ENCODE measurements at regions not wholly inside any gene's neighbourhood (a gene's known extent, or its start where the extent isn't known, plus 50 kb on each side); places are given as distances from the start of the nearest gene placed in this dataset.

DNA sequence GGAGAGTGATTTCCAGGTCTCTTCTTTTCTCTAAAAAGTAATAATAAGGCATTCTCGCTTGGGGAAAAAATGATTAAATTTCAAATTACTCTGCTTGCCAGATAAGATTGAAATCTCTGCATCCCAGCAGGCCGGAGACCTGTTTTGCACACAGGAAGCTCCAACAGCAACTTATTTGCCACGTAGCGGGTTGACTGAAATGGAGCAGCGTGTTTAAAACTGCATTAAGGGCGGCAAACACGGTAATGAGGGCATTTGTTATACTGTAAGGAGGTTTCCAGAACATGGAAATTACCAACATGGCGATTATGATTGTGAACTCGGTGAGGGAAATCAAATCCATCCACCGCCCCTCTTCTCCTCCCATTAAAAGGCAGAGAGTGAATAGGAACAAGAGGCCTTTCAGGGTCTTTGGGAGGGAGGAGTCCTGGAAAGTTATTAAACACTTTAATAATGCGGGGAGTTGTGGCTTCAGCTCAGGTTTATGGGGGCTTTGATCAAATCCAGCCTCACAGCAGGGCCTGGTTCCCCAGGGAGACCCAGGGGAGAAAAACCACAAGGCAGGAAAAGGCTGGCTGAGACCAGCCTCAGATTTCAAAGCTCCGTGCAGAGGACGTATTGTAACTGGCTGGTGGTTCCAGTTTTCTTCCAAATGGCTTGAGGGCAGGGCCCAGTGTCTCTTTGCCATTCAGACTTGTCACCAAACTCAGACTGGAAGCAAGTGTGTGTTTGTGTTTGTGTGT, 242.3 kb downstream of the TLE3 start:
- H3K36me3 ChIP-seq = no peaks in the 10 kb centered on the region
- no peak for TF ChIP-seq EP300 (IDR thresholded peaks at IDR 0.05)
- TF ChIP-seq POLR2AphosphoS5 (IDR thresholded peaks at IDR 0.05) = no peak
- TF ChIP-seq POLR2A (IDR thresholded peaks at IDR 0.05; ENCODE audit: low read depth) = no peak
- no peak for TF ChIP-seq CTCF (IDR thresholded peaks at IDR 0.05)
- H3K4me1 ChIP-seq = no peaks in the 10 kb centered on the region
- intact Hi-C loops (cut with DNase I) = no loop called here
- H3K4me3 ChIP-seq = no peak overlapping the region
- peaks cover 0 to 20% (median 0%) of the 10 kb centered on the region in 4 donors for H3K27me3 ChIP-seq
- H3K27ac ChIP-seq (replicated peaks in 1 of 4) = no peak overlapping the region
- DNase-seq (ENCODE audit: extremely low spot score) = no peak
- 89% methylated on average over 13 of the region's 13 CpGs for WGBS
- H3K9me3 ChIP-seq = no peaks in the 10 kb centered on the region

GRCh38 chr15:69857250-69857649, 240.5 kb downstream of the TLE3 start:
- Histone ChIP-seq H3K36me3 (no peaks in the 10 kb centered on the region), H3K4me1 (no peaks in the 10 kb centered on the region), H3K9me3 (no peaks in the 10 kb centered on the region), H3K27ac (replicated peaks in 1 of 4) (no peak overlapping the region), H3K27me3 (peaks cover 0 to 16% (median 0%) of the 10 kb centered on the region in 4 donors), H3K4me3 (no peak overlapping the region)
- no peak for DNase-seq (ENCODE audit: extremely low spot score)
- intact Hi-C loops (cut with DNase I) = no loop called here
- 99% methylated on average over 6 of the region's 6 CpGs for WGBS
- TF ChIP-seq POLR2A (IDR thresholded peaks at IDR 0.05; ENCODE audit: low read depth) (no peak), POLR2AphosphoS5 (IDR thresholded peaks at IDR 0.05) (no peak), CTCF (IDR thresholded peaks at IDR 0.05) (no peak), EP300 (IDR thresholded peaks at IDR 0.05) (no peak)

GRCh38 chr15:69857686-69858391, 239.9 kb downstream of the TLE3 start:
- intact Hi-C loops (cut with DNase I) = no loop called here
- H3K4me1 ChIP-seq = no peaks in the 10 kb centered on the region
- H3K27me3 ChIP-seq = peaks cover 0 to 16% (median 0%) of the 10 kb centered on the region in 4 donors
- H3K9me3 ChIP-seq = no peaks in the 10 kb centered on the region
- 85% methylated on average over 9 of the region's 10 CpGs for WGBS
- TF ChIP-seq EP300 (IDR thresholded peaks at IDR 0.05) = no peak
- no peak for TF ChIP-seq POLR2AphosphoS5 (IDR thresholded peaks at IDR 0.05)
- no peak for TF ChIP-seq CTCF (IDR thresholded peaks at IDR 0.05)
- no peak for TF ChIP-seq POLR2A (IDR thresholded peaks at IDR 0.05; ENCODE audit: low read depth)
- no peak overlapping the region for H3K27ac ChIP-seq (replicated peaks in 1 of 4)
- no peaks in the 10 kb centered on the region for H3K36me3 ChIP-seq
- no peak overlapping the region for H3K4me3 ChIP-seq
- no peak for DNase-seq (ENCODE audit: extremely low spot score)

DNA sequence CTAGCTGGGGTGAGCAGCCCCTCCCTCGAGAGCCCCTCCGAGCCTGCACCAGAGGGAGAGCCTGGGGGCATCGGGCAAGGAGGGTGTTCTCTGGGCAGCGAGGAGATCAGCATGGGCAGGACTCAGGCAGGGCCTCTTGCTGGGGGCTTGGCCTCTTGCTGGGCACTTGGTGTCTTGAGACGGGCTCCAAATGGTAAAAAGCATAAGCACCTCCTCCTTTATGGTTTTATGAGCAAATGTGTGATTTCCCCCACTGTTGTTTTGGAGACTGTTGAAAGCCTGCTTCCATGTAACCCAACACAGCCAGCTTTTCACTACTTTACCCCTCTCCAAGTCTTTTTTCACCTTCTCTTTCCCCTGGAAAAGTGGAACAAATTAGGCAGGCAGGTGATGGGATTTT, 239.3 kb downstream of the TLE3 start:
- Histone ChIP-seq H3K4me1 (no peaks in the 10 kb centered on the region), H3K27ac (replicated peaks in 1 of 4) (no peak overlapping the region), H3K9me3 (no peaks in the 10 kb centered on the region), H3K27me3 (peaks cover 0 to 16% (median 0%) of the 10 kb centered on the region in 4 donors), H3K36me3 (no peaks in the 10 kb centered on the region), H3K4me3 (no peak overlapping the region)
- TF ChIP-seq POLR2AphosphoS5 (IDR thresholded peaks at IDR 0.05) = no peak
- TF ChIP-seq POLR2A (IDR thresholded peaks at IDR 0.05; ENCODE audit: low read depth) = no peak
- no peak for TF ChIP-seq EP300 (IDR thresholded peaks at IDR 0.05)
- TF ChIP-seq CTCF (IDR thresholded peaks at IDR 0.05) = no peak
- intact Hi-C loops (cut with DNase I) = no loop called here
- no peak for DNase-seq (ENCODE audit: extremely low spot score)
- 96% methylated on average over 4 of the region's 5 CpGs for WGBS

All from esophagus muscularis mucosa (tissue), 4 donors.